Activated T-cell treated with anti-CD3 and anti-CD28 coated beads for 24 hours (primary cell): ENCODE measurements at regions not wholly inside any gene's neighbourhood (a gene's known extent, or its start where the extent isn't known, plus 50 kb on each side); places are given as distances from the start of the nearest gene placed in this dataset.
"Not testable (repeated sequence)": the region's sequence is repeated elsewhere in the genome, so short reads cannot be mapped to it uniquely, and the experiment has no call there.

Source experiments
- DNase-seq: peaks from one replicate; pipeline ENCODE4 v3.0.0-alpha.2; 2020; ENCODE audit warnings: low read depth

DNA sequence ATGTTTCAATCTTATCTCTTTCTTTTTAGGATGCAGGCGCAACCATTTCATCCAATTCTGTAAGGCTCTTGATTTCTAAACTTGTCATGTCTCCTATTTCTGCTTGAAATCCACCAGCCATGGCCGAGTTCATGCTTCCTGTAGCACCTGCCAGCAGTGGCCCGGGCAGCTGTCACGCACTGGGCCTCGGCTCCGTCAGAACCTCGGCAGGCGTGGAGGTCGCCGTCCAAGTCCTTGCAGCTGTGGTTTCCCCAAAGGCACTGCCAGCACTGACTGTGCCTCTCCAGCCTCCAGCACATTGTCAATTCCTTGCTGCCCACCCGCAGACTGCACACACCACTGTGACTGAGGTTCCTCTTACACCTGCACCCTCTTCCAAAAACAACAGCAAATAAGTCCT, 188.7 kb upstream of the SALL3 start:
- DNase-seq: no peak

- no peak for DNase-seq
Observed at GRCh38 chr18:78792094-78792493, 187.5 kb upstream of the SALL3 start.

GRCh38 chr18:78792736-78793135, 186.9 kb upstream of the SALL3 start:
- DNase-seq: no peak

DNA sequence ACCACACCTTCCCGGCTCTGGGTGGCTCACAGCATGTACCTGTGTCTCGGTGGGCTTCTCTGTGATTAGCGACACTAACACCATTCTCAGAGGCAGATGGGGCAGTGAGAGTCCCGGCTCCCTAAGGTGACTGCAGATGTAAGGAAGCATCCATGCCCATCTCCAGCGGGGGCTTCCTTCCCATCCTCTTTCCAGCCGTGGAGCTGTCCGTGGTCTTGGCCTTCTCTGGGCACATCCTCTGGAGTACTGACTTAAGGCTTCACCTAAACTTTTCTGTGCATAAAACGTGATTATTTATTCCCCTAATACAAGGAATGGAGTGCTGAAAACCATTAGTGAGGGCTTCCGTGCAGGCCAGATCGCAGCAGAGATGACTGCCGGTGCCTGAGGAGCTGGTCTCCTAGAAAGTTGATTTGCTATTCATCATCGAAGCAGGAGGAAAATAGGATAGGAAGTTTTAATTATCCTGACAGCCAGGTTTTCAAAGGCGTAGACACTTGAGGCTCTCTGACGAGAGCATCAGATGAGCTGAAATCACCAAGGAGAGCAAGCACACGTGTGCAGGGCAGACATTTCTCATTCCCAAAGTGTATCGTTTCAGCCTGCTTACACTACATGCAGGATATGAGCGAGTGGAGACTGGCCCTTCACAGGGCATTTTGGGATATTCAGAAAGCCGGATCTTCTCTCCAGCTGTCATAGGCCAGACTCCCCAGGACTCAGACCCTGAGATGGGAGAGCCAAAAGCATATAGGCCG, 186.1 kb upstream of the SALL3 start:
- DNase-seq: no peak

GRCh38 chr18:78794071-78794430, 185.6 kb upstream of the SALL3 start:
- no peak for DNase-seq

DNA sequence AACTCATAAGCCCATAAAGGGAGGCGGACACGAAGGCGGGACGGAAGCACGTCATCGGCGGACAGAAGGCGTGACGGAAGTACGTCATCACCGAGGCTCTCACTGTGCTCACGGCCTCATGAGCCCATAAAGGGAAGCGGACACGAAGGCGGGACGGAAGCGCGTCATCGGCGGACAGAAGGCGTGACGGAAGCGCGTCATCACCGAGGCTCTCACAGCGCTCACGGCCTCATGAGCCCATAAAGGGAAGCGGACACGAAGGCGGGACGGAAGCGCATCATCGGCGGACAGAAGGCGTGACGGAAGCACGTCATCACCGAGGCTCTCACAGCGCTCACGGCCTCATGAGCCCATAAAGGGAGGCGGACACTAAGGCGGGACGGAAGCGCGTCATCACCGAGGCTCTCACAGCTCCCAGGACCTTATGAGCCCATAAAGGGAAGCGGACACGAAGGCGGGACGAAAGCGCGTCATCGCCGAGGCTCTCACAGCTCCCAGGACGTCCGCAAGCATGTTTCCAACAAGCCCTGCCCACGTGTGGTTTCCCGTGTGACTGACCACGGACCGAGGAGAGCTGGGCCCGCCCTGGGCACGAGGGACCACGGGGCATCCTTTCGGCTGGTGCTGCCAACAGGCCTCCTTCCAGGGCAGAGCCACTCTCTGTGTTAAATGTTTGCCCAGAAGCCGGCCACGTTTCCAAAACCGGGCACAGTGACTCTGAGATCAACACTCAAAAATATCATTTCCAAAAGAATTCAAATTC, 182.7 kb upstream of the SALL3 start:
- DNase-seq: no peak

DNA sequence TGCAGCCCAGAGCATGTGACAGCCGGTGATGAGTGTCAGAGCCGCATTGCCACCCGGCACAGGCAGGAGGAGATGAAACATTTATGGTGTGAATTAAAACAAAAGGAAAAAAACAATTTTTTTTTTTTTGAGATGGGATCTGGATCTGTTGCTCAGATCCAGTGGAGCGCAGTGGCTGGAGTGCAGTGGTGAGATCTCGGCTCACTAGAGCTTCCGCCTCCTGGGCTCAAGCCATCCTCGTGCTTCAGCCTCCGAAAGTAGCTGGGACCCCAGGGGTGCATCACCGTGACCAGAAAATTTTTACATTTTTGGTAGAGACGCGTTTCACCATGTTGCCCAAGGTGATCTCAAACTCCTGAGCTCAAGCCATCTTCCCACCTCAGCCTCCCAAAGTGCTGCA, 182.1 kb upstream of the SALL3 start:
- no peak for DNase-seq

DNA sequence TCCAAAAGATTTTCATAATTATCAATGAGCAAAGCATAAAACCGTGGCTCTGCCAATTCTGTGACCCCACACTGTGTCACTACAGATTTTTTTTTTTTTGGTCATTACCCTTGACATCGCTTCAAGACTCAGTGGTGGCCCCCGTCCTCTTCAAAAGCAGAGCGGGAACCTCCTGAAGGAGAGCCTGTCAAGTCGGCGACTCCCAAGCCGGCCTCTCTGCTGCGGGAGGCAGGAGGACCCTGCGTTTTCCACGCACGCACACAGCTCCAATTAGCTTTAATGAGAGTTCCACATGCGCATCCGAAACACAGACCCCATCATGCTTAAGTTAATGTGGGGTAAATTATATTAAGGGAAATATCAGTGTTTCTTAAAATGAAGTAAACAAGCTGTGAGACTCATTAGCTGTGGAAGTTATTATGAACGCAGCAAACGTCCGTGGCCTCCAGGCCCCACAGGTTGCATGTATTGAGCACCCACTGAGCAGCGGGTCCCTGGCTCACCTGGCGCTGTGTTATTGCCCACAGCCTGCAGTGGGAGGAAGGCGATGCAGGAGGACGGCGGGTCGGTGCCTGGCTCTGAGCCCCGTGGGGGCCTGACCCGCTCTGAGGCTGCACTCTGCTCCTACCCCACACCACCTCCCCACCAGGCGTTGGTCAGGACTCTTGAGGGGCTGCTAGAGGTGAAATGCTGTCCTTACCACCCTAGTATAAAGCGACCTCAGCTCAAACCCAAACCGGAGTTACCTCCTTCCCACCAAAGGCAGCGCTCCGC, 181.0 kb upstream of the SALL3 start:
- no peak for DNase-seq

DNA sequence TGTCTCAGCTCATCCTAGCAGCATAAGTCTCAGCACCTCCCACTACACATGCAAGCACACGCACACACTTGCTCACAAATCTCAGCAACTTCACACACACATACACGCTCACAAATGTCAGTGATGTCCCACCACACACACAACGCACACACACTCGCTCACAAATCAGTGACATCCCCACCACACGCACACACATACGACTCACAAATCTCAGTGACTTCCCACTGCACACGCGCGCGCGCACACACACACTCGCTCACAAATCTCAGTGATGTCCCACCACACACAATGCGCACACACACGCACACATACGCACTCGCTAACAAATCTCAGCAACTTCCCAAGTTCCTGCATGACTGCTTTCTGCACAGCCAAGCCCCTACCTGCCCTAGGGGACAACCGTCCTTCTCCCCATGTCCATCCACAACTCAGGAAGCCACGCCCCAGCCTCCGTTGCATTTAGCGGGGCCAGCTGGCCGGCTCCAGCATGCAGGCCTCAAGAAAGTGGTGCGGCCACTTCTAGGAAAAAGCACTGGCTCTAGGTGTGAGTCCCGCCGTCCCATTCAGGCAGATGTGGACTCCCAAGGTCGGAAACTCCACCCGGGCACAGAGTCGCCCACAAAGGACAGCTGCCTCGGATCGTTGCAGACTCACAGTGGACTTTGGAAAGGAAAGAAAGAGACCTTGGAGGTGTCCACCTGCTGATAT, 180.1 kb upstream of the SALL3 start:
- no peak for DNase-seq

DNA sequence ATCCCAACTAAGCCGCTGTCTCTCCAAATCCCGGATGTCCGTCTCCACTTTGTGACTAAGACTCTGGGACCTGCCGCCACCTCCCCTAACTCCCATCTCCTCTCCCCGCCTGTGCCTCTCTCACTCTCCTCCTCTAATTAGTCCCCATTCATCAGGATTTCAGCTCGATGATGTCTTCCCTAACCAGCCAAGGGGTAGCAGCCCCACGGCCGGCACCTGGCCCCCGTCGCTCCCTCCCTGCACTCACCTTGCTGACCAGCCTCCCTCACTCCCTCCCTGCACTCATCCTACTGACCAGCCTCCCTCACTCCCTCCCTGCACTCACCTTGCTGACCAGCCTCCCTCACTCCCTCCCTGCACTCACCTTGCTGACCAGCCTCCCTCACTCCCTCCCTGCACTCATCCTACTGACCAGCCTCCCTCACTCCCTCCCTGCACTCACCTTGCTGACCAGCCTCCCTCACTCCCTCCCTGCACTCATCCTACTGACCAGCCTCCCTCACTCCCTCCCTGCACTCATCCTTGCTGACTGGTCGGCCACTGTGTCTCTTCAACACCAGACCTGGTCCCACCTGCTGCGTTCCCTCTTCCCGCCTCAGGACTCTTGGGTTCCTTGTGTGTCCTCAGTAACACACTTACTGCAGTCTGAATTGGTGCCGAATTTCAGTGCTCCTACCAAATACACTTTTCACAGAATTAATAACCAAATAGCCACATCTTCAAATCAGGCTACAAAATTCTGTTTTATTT, 179.3 kb upstream of the SALL3 start:
- DNase-seq: not testable (repeated sequence)

DNA sequence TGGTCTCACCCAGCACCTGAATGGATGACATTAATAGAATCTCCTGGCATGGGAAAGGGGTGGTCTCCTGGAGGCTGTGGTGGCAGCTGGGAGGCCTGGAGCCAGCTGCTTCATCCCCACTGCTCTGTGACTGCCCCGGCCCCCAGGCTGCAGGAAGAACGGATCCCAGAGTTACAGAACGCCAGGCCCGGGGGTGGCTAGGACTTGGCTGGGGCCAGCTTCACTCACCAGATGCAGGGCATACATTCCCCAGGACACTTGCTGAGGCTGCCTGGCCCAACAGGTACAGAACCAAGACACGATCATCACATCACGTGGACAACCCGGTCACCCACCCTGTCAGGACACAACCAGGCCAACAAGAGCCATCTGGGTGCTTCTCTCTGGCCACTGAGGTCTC, 178.6 kb upstream of the SALL3 start:
- no peak for DNase-seq

DNA sequence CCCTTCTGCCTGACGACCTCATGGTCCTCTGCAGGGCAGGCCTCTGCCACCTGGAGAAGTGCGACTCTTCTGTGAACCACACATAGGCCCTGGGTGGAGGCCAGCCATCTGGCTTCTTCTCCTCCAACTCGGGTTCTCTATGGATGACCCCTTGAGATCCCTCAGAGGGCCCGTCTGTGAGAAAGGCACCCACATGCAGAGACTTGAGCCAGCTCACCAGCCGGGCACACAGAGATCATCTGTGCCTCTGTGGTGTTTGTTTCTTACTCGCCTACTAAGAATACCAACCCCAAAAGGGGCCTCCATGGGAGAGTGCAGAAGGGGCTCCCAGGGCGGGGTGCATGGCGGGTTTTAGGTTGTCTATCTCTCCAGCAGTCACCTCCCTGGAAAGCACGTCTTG, 176.5 kb upstream of the SALL3 start:
- DNase-seq: no peak

DNA sequence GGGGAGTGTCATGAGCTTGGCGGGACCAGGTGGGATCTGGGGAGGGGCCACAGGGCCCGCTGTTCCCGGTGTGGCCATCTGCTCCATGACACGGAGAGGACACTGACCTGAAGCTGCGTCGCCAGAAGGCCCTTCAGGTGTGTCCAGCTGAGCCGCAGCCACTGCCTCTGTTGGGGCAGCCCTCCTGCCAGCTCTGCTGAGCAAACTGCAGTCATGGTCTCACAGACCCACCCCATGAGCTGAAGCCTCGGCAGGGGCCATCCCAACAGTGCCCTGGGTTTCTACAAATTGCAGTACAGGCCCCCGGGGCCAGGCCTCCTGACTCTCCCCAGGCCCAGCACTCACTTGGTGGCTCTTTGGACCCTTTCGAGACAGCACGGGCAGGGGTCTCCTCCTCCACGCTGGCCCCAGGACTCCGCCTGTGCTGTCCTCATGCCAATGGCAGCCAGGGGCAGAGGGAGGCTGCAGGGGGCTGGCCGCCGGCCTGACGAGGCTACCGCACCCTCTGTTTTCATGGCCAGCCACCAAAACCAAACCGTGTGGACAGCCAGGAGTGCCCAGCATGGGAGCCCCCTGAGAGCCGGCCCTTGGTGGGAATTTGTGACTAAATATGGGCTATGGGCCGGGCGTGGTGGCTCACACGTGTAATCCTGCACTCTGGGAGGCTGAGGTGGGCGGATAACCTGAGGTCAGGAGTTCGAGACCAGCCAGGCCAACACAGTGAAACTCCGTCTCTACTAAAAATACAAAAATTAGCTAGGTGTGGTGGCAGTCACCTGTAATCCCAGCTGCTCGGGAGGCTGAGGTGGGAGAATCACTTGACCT, 175.2 kb upstream of the SALL3 start:
- DNase-seq: no peak

- DNase-seq: no peak
Observed at GRCh38 chr18:78805840-78806239, 173.8 kb upstream of the SALL3 start.

GRCh38 chr18:78807668-78808067, 171.9 kb upstream of the SALL3 start:
- no peak for DNase-seq

- DNase-seq: no peak
Observed at GRCh38 chr18:78809845-78810244, 169.8 kb upstream of the SALL3 start.

DNA sequence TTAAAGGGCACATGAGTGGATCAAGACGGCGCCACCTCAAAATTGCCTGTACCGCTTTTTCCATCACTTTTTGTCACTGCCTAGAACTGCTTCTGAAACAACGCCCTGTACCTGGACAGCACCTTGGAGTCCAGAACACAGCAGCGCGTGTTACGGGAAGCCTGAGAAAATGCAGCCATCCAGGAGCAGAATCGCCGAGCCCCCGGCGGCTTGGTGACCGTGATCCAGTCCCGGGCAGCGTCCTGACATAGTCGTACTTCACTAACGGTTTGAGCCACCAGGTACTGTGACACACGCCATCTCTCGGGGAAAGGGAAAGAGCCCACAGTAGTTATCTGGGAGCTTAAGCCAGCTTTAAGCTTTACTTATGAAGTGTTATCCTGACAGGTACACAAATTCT, 168.9 kb upstream of the SALL3 start:
- DNase-seq: no peak

DNA sequence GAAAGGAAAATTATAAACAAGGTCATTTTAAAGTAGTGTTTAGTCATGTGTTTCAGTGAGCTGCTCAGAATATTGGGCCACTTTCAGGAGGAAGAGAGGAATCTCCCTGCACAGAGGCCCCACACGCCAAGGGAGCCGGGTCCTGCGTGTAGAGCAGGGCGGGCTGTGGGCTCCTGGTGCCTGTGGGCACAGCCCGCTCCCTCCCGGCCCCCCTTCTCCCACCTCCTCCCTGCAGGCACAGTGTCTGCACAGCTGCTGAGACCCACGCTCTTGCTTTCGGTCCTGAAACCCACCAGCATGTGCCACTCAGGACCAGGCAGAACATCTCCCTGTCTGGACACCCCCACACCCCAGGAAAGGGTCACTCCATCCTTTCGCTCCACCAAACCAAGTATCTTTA, 167.6 kb upstream of the SALL3 start:
- no peak for DNase-seq

DNA sequence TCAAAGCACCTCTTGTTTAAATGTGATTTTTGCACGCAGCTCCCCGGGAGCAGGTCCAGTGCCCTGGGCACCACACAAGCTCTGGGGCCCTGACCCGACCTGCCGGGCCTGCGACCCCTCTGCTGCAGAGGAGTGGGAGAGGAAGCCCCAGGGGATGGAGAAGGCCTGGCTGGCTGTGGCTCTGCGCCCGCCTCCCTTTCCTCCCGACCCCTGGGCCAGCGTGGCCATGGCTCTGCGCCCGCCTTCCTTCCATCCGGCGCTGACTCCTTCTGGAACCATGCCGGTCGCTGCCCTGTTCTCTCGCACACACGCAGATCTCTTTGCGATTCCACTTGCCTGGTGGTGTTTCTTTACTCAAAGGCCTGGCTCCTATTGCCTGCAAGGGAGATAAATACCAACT, 166.5 kb upstream of the SALL3 start:
- no peak for DNase-seq

DNA sequence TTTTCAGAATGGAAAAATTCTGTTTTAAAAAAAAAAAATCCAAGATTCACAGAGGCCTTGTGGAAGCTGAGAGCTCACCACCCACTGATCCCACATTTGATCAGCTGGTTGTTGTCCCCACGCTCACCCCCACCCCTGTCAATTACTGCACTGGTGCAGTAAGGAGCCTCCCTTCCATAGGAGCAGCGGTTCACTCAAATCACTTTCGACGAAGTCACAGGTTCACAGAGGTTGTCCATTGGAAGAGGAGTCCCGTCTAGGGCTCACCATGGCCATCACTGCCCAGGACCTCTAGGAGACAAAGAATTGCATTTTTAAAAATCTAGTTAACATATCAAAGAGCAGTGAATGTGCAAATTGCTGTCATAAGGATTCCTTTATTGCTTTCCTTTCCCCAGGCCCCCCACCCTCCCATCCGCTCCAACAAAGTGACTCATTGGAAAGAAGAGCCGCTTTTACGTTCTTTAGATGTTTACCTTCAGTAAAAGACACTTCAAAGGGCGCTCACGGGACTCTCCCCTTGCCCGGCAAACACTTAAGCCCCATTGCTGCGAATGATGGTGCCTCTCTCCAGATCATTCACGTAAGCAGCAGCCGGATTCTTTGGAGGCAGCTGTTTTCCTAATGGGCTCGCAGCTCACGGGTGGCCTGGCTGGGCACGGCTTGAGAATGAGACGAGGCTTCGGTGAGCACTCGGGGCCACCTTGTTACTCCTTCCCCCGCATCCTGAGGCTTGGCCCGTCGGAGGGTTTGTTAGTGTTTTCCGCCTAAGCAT, 165.5 kb upstream of the SALL3 start:
- DNase-seq: no peak
